ENCODE measurements at regions not wholly inside any gene's neighbourhood (a gene's known extent, or its start where the extent isn't known, plus 50 kb on each side); places are given as distances from the start of the nearest gene placed in this dataset.

DNA sequence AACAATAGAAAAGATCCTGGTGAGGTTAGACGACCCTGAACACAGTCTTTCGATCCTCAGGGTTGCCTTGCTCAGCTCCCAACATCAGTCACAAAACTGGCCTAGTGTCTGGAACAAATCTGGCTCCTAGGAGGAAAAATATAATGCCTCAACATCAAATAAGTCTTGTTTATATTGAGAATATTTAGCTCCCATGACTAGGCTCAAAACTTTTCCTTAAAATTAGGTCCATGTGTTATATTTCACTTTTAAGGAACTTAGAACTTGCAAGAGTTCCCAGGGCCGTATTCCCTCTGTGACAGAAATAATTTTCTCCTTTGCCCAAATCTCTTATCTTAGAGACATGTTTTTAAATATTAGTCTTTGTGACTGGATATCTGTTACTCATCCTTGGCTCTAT, 819.7 kb upstream of the ZEB2 start:
- H3K4me3 ChIP-seq = no peak overlapping the region
- ATAC-seq (no peak), DNase-seq (no peak)
- peaks cover 0 to 5% of the 10 kb centered on the region in 2 donors for H3K9me3 ChIP-seq
- intact Hi-C loops (cut with DNase I) = no loop called here
- H3K27me3 ChIP-seq = no peaks in the 10 kb centered on the region
- TF ChIP-seq CTCF (IDR thresholded peaks at IDR 0.05) = no peak
- H3K27ac ChIP-seq = no peak overlapping the region
- no peaks in the 10 kb centered on the region for H3K36me3 ChIP-seq
- H3K4me1 ChIP-seq = no peaks in the 10 kb centered on the region

DNA sequence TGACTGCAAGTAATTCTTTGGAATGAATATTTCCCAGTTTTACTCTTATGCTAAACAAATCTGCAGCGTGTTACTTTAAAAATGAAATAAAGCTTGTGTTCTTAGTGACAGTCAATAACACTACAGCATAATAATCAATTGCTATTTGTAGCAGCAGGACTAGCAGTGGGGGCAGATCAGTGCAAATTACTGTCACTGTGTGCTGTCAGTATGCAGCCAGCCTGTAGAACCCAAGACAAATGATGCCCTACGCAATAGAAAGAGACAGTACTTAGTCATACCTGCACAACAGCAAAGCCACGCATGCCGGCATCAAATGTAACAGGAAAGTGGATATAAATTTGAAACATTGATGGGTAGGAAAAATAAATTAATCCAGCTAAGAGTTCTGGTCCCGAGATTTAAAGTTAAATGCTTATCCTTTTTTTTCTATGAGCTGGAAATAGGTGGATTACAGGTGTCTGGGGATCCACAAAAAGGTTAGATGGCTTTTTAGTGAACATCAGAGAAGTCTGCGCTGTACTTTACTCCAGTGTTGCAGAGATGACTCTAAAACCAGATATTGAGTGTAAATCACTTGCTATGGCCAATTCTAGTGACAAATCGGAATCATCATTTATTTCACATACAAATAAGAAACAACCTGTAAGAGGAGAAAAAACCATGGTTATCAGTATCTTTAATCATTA, 812.4 kb upstream of the ZEB2 start:
- no peak for TF ChIP-seq CTCF (IDR thresholded peaks at IDR 0.05)
- no peak for DNase-seq
- Histone ChIP-seq H3K27ac (no peak overlapping the region), H3K4me3 (no peak overlapping the region), H3K9me3 (no peaks in the 10 kb centered on the region), H3K4me1 (no peaks in the 10 kb centered on the region), H3K36me3 (no peaks in the 10 kb centered on the region), H3K27me3 (no peaks in the 10 kb centered on the region)
- intact Hi-C loops (cut with DNase I) = no loop called here
- ATAC-seq = no peak

DNA sequence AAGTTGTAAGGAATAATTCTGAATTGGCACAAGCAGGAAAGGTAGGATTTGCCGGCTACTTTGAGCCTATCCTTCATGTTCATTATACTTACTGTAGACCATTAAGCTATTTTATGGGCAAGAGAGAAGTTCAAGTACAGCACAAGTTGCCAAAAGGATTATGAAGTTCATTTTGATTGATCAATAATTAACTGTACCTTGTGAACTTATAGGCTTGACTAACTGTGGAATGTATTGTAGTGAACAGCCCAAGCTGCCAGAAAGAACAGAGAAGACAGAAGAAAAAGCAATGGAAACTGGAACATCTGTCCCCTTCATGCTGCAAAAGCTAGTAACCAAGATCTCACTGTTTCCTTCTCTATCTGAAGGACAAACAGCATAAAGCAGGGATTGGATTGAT, 810.1 kb upstream of the ZEB2 start:
- no peak for TF ChIP-seq CTCF (IDR thresholded peaks at IDR 0.05)
- Histone ChIP-seq H3K4me3 (no peak overlapping the region), H3K27me3 (no peaks in the 10 kb centered on the region), H3K36me3 (no peaks in the 10 kb centered on the region), H3K27ac (no peak overlapping the region), H3K9me3 (no peaks in the 10 kb centered on the region), H3K4me1 (no peaks in the 10 kb centered on the region)
- intact Hi-C loops (cut with DNase I) = no loop called here
- DNase-seq (no peak), ATAC-seq (no peak)

- no peak for ATAC-seq
- Histone ChIP-seq H3K27me3 (no peaks in the 10 kb centered on the region), H3K4me1 (no peaks in the 10 kb centered on the region), H3K36me3 (no peaks in the 10 kb centered on the region), H3K27ac (no peak overlapping the region), H3K9me3 (no peaks in the 10 kb centered on the region), H3K4me3 (no peak overlapping the region)
- no peak for DNase-seq
- no peak for TF ChIP-seq CTCF (IDR thresholded peaks at IDR 0.05)
- intact Hi-C loops (cut with DNase I) = no loop called here
Measured at GRCh38 chr2:145325485-145325884, 805.6 kb upstream of the ZEB2 start.

- Histone ChIP-seq H3K4me3 (no peak overlapping the region), H3K36me3 (no peaks in the 10 kb centered on the region), H3K9me3 (no peaks in the 10 kb centered on the region), H3K27ac (no peak overlapping the region), H3K4me1 (no peaks in the 10 kb centered on the region), H3K27me3 (no peaks in the 10 kb centered on the region)
- no peak for TF ChIP-seq CTCF (IDR thresholded peaks at IDR 0.05)
- no peak for DNase-seq
- no peak for ATAC-seq
- intact Hi-C loops (cut with DNase I) = no loop called here
Measured at GRCh38 chr2:145324748-145325147, 804.8 kb upstream of the ZEB2 start.

Data from left lung (tissue), 4 donors.